WTC11 (cell line): ENCODE measurements at regions not wholly inside any gene's neighbourhood (a gene's known extent, or its start where the extent isn't known, plus 50 kb on each side); places are given as distances from the start of the nearest gene placed in this dataset.

ENCODE experiments used
- ATF2 ChIP-seq: sonication (generic); formaldehyde crosslinking; IDR thresholded peaks from 2 replicates; pipeline ENCODE4 v1.8.1; 2022; ENCODE audit warnings: low read depth, missing genetic modification reagents, borderline replicate concordance
- CREB1 ChIP-seq: sonication (generic); formaldehyde crosslinking; IDR thresholded peaks from 2 replicates; pipeline ENCODE4 v1.8.0; 2023; ENCODE audit warnings: mild to moderate bottlenecking, missing genetic modification reagents
- CTCF ChIP-seq: fragments of 200-600 bp; IDR thresholded peaks from 2 replicates; pipeline ENCODE4 v1.8.0; 2022; ENCODE audit warnings: antibody characterized with exemption
- TCF7 ChIP-seq: sonication (generic); formaldehyde crosslinking; IDR thresholded peaks from 2 replicates; pipeline ENCODE4 v1.8.0; 2022; ENCODE audit warnings: mild to moderate bottlenecking, low read depth, missing genetic modification reagents, moderate library complexity
- USF2 ChIP-seq: sonication (generic); formaldehyde crosslinking; IDR thresholded peaks from 2 replicates; pipeline ENCODE4 v1.8.1; 2023; ENCODE audit warnings: mild to moderate bottlenecking, missing genetic modification reagents, moderate library complexity
- ZNF416 ChIP-seq: fragments of 250-450 bp; sonication (Bioruptor Pico); IDR thresholded peaks from 2 replicates; pipeline ENCODE4 v1.9.0; 2021; ENCODE audit warnings: mild to moderate bottlenecking, inconsistent platforms

GRCh38 chr2:238776003-238776760, 71.7 kb upstream of the TWIST2 start:
- TF ChIP-seq ZNF416 (CRISPR knock-in tag): no peak
- no peak for TF ChIP-seq CTCF
- TF ChIP-seq TCF7 (CRISPR knock-in tag): no peak
- TF ChIP-seq ATF2 (CRISPR knock-in tag): no peak
- TF ChIP-seq CREB1 (CRISPR knock-in tag): no peak
- no peak for TF ChIP-seq USF2 (CRISPR knock-in tag)
